ENCODE measurements at regions not wholly inside any gene's neighbourhood (a gene's known extent, or its start where the extent isn't known, plus 50 kb on each side); places are given as distances from the start of the nearest gene placed in this dataset.
A peak's percentile ranks its signal among the peaks of the same experiment; 100 is the strongest.

DNA sequence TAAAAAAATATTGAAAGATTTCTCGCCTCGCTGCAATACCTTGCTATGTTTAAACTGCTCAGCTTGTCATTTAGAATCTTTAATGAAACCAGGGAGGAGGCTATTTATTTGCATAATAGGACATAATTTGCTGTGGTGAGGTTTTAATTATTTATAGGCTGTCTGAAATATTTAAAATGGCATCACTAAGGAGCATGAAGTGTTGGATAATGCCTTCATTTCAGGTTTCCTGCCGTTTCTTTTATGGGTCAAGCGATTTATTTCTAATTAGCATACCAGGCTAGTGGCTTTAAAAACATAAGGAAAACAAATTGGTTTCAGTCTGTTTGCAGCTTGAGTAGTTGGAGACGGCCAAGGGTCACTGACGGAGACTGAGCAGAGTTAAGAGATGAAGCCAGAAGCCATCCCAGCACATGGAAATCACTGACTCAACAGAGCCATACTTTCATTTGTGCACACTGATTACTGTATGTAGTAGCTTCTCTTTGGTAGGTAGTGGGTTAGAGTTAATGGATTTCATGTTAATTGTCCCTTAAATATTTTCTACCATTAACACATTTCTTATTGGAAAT, 1962.4 kb upstream of the TENM3 start:
- no peaks in the 10 kb centered on the region for H3K36me3 ChIP-seq (ENCODE audit: insufficient read depth, low read length)
- no peaks in the 10 kb centered on the region for H3K27me3 ChIP-seq (ENCODE audit: insufficient read depth, low read length)
- no peaks in the 10 kb centered on the region for H3K79me2 ChIP-seq (ENCODE audit: insufficient read depth, low read length)
- no peaks in the 10 kb centered on the region for H3K36me3 Mint-ChIP-seq (ENCODE audit: low read depth, unreplicated experiment)
- no peaks in the 10 kb centered on the region for H4K20me1 ChIP-seq (ENCODE audit: insufficient read depth, low read length)
- H3K4me3 Mint-ChIP-seq (ENCODE audit: unreplicated experiment): no peak overlapping the region
- peak overlapping the region; percentile 29 for H2AFZ ChIP-seq (ENCODE audit: low read depth, low read length)
- H3K9me3 Mint-ChIP-seq (ENCODE audit: unreplicated experiment): no peaks in the 10 kb centered on the region
- no peaks in the 10 kb centered on the region for H3K4me1 Mint-ChIP-seq (ENCODE audit: low read depth, unreplicated experiment)
- peaks cover 3% of the 10 kb centered on the region for H3K27me3 Mint-ChIP-seq (ENCODE audit: low read depth, unreplicated experiment)
- no peaks in the 10 kb centered on the region for H3K9me3 ChIP-seq (ENCODE audit: insufficient read depth, low read depth, low read length)
- TF ChIP-seq, protein P1, sequence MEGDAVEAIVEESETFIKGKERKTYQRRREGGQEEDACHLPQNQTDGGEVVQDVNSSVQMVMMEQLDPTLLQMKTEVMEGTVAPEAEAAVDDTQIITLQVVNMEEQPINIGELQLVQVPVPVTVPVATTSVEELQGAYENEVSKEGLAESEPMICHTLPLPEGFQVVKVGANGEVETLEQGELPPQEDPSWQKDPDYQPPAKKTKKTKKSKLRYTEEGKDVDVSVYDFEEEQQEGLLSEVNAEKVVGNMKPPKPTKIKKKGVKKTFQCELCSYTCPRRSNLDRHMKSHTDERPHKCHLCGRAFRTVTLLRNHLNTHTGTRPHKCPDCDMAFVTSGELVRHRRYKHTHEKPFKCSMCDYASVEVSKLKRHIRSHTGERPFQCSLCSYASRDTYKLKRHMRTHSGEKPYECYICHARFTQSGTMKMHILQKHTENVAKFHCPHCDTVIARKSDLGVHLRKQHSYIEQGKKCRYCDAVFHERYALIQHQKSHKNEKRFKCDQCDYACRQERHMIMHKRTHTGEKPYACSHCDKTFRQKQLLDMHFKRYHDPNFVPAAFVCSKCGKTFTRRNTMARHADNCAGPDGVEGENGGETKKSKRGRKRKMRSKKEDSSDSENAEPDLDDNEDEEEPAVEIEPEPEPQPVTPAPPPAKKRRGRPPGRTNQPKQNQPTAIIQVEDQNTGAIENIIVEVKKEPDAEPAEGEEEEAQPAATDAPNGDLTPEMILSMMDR (IDR thresholded peaks at IDR 0.05; ENCODE audit: insufficient read depth, low read depth, low read length): no peak
- no peak for TF ChIP-seq EZH2 (IDR thresholded peaks at IDR 0.05; ENCODE audit: insufficient read depth, low read length)
- H3K9ac ChIP-seq (ENCODE audit: low read length): no peak overlapping the region
- no peak overlapping the region for H3K4me2 ChIP-seq (ENCODE audit: low read length)
- H3K27ac ChIP-seq (ENCODE audit: low read depth, low read length): no peak overlapping the region
- H3K27ac Mint-ChIP-seq (ENCODE audit: unreplicated experiment): no peak overlapping the region
- H3K4me3 ChIP-seq (ENCODE audit: insufficient read depth, low read depth, low read length): no peak overlapping the region
- FAIRE-seq (no peak), DNase-seq (ENCODE audit: low read depth) (no peak)
- H3K4me1 ChIP-seq (ENCODE audit: insufficient read depth, low read length): no peaks in the 10 kb centered on the region

DNA sequence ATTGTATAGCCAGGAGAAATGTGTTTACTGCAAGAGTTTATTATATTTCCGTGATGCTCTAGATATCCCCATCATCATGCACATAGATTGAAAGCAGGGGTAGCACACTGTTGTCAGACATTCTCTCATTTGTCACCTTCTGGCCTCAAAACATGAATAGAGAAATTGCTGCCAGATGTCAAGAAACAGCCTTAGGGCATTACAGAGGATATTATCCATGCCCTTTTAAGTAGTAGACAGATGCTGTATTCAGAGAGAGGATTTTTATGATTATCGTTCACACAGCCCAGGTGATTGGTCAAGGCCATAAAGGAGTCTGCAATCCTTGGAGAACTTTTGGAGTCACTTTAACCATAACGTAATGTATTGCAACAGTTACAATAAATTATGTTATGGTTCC, 1961.5 kb upstream of the TENM3 start:
- no peaks in the 10 kb centered on the region for H3K9me3 Mint-ChIP-seq (ENCODE audit: unreplicated experiment)
- no peaks in the 10 kb centered on the region for H3K27me3 ChIP-seq (ENCODE audit: insufficient read depth, low read length)

DNA sequence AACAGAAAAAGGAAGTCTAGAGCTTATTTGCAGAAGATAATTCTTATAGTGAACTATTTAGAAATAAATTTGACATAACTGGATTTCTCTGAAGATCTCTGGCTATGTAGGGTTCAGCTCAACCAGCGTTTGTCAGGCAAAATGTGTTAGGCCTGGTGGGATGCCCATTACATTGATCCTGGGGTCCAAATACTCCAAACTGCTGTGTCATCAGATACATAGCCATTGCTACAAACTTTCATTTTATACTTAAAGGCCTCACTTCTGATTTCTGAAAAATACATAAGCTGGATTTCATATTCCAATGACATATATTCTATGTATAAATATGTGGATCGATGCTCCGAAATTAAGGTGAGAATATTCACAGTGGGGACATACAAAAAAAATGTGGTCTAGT, 1958.9 kb upstream of the TENM3 start:
- no peaks in the 10 kb centered on the region for H3K4me1 Mint-ChIP-seq (ENCODE audit: low read depth, unreplicated experiment)
- H3K27ac Mint-ChIP-seq (ENCODE audit: unreplicated experiment): no peak overlapping the region
- no peak for DNase-seq (ENCODE audit: low read depth)
- no peaks in the 10 kb centered on the region for H3K9me3 Mint-ChIP-seq (ENCODE audit: unreplicated experiment)
- H3K27me3 ChIP-seq (ENCODE audit: insufficient read depth, low read length): no peaks in the 10 kb centered on the region
- no peak overlapping the region for H3K4me3 Mint-ChIP-seq (ENCODE audit: unreplicated experiment)
- H3K36me3 ChIP-seq (ENCODE audit: insufficient read depth, low read length): no peaks in the 10 kb centered on the region
- no peak overlapping the region for H3K4me3 ChIP-seq (ENCODE audit: insufficient read depth, low read depth, low read length)
- no peaks in the 10 kb centered on the region for H3K9me3 ChIP-seq (ENCODE audit: insufficient read depth, low read depth, low read length)
- H2AFZ ChIP-seq (ENCODE audit: low read depth, low read length): no peak overlapping the region
- no peak overlapping the region for H3K27ac ChIP-seq (ENCODE audit: low read depth, low read length)
- FAIRE-seq: no peak
- H3K9ac ChIP-seq (ENCODE audit: low read length): no peak overlapping the region
- TF ChIP-seq EZH2 (IDR thresholded peaks at IDR 0.05; ENCODE audit: insufficient read depth, low read length): no peak
- TF ChIP-seq, protein P1 (IDR thresholded peaks at IDR 0.05; ENCODE audit: insufficient read depth, low read depth, low read length): no peak
- no peaks in the 10 kb centered on the region for H3K36me3 Mint-ChIP-seq (ENCODE audit: low read depth, unreplicated experiment)
- H3K79me2 ChIP-seq (ENCODE audit: insufficient read depth, low read length): no peaks in the 10 kb centered on the region
- no peaks in the 10 kb centered on the region for H4K20me1 ChIP-seq (ENCODE audit: insufficient read depth, low read length)
- H3K4me1 ChIP-seq (ENCODE audit: insufficient read depth, low read length): no peaks in the 10 kb centered on the region
- no peak overlapping the region for H3K4me2 ChIP-seq (ENCODE audit: low read length)
- H3K27me3 Mint-ChIP-seq (ENCODE audit: low read depth, unreplicated experiment): no peaks in the 10 kb centered on the region

More for the DNA sequence above, 1961.5 kb upstream of the TENM3 start:
- Histone ChIP-seq H2AFZ (ENCODE audit: low read depth, low read length) (no peak overlapping the region), H3K79me2 (ENCODE audit: insufficient read depth, low read length) (no peaks in the 10 kb centered on the region), H3K27ac (ENCODE audit: low read depth, low read length) (no peak overlapping the region), H3K4me1 (ENCODE audit: insufficient read depth, low read length) (no peaks in the 10 kb centered on the region), H3K4me2 (ENCODE audit: low read length) (no peak overlapping the region), H4K20me1 (ENCODE audit: insufficient read depth, low read length) (no peaks in the 10 kb centered on the region), H3K36me3 (ENCODE audit: insufficient read depth, low read length) (no peaks in the 10 kb centered on the region), H3K4me3 (ENCODE audit: insufficient read depth, low read depth, low read length) (no peak overlapping the region), H3K9ac (ENCODE audit: low read length) (no peak overlapping the region), H3K9me3 (ENCODE audit: insufficient read depth, low read depth, low read length) (no peaks in the 10 kb centered on the region)
- Mint-ChIP-seq H3K4me3 (ENCODE audit: unreplicated experiment) (no peak overlapping the region), H3K4me1 (ENCODE audit: low read depth, unreplicated experiment) (no peaks in the 10 kb centered on the region), H3K27me3 (ENCODE audit: low read depth, unreplicated experiment) (peaks cover 3% of the 10 kb centered on the region), H3K36me3 (ENCODE audit: low read depth, unreplicated experiment) (no peaks in the 10 kb centered on the region), H3K27ac (ENCODE audit: unreplicated experiment) (no peak overlapping the region)
- FAIRE-seq (no peak), DNase-seq (ENCODE audit: low read depth) (no peak)
- TF ChIP-seq, protein P1 (IDR thresholded peaks at IDR 0.05; ENCODE audit: insufficient read depth, low read depth, low read length): no peak
- no peak for TF ChIP-seq EZH2 (IDR thresholded peaks at IDR 0.05; ENCODE audit: insufficient read depth, low read length)
